ENCODE measurements at regions not wholly inside any gene's neighbourhood (a gene's known extent, or its start where the extent isn't known, plus 50 kb on each side); places are given as distances from the start of the nearest gene placed in this dataset.

DNA sequence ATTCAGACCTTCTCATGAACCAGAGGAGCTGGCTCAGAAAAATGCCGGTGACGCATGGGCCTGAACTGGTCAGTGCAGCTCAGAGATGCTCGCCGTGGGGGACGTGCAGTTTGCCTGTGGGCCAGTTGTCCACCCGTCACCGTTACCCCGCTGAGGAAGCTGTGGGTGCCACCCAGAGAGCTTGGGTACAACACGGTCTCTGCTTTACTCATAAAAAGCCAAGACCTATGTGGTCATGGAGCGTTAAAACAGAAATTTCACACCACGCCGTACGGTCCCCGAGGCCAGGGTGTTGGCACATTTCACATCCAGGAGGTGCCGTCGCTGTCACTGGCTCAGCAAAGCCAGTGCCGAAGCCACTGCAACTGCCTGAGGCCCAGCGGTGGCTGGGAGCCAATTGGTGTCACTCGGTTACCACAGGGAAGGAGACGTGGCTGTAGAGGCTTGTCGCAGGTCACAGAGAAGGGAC lies 120.9 kb downstream of the METRNL start:
- H3K4me3 ChIP-seq (ENCODE audit: low read depth, low read length): no peak overlapping the region
- TF ChIP-seq, protein P1, sequence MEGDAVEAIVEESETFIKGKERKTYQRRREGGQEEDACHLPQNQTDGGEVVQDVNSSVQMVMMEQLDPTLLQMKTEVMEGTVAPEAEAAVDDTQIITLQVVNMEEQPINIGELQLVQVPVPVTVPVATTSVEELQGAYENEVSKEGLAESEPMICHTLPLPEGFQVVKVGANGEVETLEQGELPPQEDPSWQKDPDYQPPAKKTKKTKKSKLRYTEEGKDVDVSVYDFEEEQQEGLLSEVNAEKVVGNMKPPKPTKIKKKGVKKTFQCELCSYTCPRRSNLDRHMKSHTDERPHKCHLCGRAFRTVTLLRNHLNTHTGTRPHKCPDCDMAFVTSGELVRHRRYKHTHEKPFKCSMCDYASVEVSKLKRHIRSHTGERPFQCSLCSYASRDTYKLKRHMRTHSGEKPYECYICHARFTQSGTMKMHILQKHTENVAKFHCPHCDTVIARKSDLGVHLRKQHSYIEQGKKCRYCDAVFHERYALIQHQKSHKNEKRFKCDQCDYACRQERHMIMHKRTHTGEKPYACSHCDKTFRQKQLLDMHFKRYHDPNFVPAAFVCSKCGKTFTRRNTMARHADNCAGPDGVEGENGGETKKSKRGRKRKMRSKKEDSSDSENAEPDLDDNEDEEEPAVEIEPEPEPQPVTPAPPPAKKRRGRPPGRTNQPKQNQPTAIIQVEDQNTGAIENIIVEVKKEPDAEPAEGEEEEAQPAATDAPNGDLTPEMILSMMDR (IDR thresholded peaks at IDR 0.05; ENCODE audit: borderline replicate concordance, insufficient read depth, low read depth, low read length): no peak

DNA sequence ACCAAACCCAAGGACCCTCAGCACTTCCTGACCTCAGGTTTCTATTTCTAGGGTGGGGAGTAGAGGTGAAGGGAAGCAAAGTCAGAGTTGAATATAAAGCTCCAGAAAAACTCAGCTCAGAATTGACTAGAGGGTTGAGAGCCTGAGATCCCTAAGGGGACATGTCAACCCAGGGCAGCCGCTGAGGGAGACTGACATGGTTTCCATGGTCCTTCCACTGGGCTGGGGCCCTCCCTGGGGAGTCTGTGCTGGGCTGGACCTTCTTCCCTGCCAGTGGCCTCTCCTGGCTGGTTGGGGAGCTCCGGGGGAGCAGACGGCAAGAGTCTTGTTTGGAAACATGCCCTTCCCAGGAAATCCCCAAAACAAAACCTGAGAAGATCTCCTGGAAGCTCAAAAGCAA lies 121.3 kb downstream of the METRNL start:
- H3K4me3 ChIP-seq (ENCODE audit: low read depth, low read length): no peak overlapping the region
- TF ChIP-seq, protein P1 (IDR thresholded peaks at IDR 0.05; ENCODE audit: borderline replicate concordance, insufficient read depth, low read depth, low read length): no peak

DNA sequence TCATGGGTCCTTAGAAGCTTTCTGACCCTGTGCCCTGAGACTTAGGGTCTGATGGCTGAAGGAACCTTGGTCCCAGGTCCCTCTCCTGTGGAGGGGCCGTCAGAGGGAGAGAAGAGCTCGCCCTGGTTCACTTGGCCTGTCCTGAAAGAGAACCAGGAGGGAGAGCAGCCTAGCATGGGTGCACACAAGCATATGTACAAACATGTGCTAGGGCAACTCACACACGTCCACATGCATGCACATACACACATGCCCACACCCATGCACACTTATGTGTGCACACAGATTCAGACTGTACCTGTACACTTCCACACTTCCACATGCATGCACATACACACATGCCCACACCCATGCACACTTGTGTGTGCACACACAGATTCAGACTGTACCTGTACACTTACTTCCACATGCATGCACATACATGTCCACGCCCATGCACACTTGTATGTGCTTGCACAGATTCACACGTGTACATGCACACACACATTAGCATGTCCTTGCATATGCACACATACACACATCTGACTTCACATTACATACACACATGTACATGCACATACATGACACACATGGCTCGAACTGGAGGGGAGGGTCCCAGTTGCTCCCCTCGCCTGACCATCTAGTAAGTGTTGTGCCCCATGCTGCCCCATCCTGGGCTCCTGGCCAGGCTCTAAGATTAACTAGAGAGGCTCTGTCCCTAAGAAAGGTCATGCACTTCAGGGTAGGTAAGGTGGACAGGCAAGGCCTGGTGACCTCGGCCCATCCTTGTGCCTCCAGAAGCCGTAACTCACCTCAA lies 122.0 kb downstream of the METRNL start:
- H3K4me3 ChIP-seq (ENCODE audit: low read depth, low read length): no peak overlapping the region
- TF ChIP-seq, protein P1 (IDR thresholded peaks at IDR 0.05; ENCODE audit: borderline replicate concordance, insufficient read depth, low read depth, low read length): no peak

DNA sequence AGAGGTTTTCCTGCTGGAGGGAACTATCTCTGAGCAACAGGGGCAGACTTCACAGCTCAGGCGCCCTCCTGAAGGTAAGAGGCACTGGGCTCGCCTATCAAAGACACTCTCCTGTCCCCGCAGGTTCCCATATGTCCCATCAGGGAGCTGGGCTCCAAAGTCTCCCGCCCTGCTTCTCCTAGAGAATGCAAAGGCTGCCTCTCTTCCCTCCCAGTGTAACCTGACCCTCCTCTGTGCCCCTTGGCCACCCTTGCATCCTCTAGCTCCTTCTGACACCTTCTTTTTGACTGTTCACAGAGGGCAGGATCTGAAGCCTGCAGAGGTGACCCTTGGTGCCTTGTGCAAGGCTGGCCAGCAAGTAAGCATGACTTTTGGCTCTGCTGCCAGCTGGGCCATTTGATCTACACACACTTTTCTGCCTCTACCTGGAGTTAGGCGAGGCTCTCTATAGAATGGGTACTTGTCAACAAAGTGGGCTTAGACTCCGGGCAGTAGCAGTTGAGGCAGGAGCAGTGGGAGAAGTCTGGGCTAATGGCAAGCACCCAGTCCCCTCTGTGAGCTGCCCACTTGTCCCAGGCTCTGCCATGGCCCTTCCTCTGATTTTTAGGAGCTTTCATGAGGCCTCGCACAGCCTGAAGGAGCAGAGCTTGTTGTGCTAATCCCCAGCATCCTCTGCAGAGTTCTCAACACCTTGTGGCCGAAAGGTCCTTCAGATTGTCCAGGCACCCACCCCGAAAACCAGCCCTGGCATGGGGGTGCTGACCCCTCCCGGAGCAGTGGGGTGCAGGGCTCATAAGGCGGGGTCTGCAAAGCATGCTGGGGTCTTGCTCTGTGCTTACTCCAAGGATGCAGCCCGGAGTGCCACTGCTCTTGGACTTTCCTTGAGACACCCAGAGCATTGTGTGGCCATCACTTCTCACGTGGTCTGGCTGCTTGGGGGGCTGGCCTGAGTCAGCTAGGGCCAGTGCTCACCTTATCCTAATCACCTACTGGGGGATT lies 122.9 kb downstream of the METRNL start:
- TF ChIP-seq, protein P1 (IDR thresholded peaks at IDR 0.05; ENCODE audit: borderline replicate concordance, insufficient read depth, low read depth, low read length): no peak
- H3K4me3 ChIP-seq (ENCODE audit: low read depth, low read length): no peak overlapping the region

DNA sequence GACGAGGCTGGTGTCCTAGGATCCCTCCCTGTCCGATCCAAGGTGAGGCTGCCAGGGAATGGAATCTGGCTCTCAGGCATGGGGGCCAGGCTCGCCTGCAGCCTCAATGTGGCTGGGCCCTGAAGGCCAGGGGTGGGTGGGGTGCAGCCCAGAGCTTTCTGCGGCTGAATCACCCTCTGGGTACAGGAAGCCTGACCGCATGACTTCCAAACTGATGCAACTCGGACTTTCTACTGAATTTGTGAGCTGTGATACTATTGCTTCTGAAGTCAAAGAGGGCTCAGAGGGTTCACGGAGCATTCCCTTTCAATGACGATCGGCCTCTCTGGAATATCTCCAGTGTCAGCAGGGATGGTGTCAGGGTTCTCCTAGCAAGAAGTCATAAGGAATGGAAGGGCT lies 123.7 kb downstream of the METRNL start:
- H3K4me3 ChIP-seq (ENCODE audit: low read depth, low read length): no peak overlapping the region
- TF ChIP-seq, protein P1 (IDR thresholded peaks at IDR 0.05; ENCODE audit: borderline replicate concordance, insufficient read depth, low read depth, low read length): no peak

DNA sequence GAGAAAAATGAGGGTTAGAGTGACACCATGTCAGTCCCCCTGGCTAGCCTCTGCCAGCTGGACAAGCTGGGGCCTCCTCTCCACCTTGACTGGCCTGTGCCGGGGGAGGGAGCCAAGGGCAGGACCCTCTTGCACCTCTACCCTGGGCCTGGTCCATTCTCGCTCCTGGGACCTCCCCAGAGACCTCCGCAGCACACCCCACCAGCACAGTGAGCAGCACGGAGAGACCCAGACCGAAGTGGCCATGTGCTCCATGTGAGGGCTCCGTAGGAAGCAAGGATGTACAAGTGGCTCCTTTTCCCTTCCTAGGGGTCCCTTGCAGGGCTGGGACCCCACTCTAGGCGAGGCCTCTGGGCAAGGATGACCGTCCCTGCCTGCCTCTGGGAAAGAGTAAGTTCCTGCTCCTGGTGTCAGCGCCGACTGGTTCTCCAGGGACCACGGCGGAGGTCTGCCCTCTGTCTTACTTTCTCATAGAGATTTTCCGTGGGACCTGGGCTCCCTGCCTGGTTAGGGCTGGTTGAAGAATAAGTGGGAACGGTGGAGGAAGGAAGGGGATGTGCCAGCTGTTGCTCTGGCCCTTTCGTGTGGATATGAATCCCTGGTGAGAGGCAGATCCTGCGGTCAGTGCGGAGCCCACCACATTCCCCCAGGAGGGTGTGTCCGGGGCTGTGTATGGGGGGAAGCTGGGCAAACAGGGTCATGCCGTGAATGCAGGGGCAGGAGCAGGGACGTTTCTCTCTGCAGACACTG lies 124.2 kb downstream of the METRNL start:
- TF ChIP-seq, protein P1 (IDR thresholded peaks at IDR 0.05; ENCODE audit: borderline replicate concordance, insufficient read depth, low read depth, low read length): no peak
- no peak overlapping the region for H3K4me3 ChIP-seq (ENCODE audit: low read depth, low read length)
